ENCODE measurements at regions not wholly inside any gene's neighbourhood (a gene's known extent, or its start where the extent isn't known, plus 50 kb on each side); places are given as distances from the start of the nearest gene placed in this dataset.

DNA sequence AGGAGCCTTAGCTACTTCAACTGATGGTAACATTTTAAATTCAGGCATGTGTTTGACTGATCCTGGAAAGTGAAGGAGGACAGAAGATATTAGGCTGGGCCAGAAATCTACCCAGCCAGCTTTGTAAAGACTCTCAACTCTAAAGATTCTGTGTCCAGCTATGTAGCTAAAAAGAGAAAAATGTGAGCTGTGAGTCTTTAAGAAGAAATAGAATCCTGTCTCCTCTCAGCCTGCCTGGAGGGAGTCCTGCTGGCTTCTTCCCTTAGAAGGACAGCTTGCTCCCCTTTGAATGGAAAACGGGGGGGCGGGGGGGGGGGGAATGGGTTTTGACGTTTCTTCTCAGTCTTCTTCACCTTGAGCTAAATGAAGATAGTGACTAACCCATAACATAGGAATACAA is 54.3 kb upstream of the INTU start:
- Histone ChIP-seq H3K36me3 (no peaks in the 10 kb centered on the region), H3K4me3 (no peak overlapping the region), H3K27ac (no peak overlapping the region), H3K27me3 (no peaks in the 10 kb centered on the region), H3K4me1 (no peaks in the 10 kb centered on the region), H3K9me3 (no peaks in the 10 kb centered on the region)
- 69 to 71% methylated on average over 3 of the region's 3 CpGs for WGBS, 2 donors
- DNase-seq: no peak
- TF ChIP-seq POLR2AphosphoS5 (IDR thresholded peaks at IDR 0.05) (no peak), EP300 (IDR thresholded peaks at IDR 0.05) (no peak)
- TF ChIP-seq, protein P1, sequence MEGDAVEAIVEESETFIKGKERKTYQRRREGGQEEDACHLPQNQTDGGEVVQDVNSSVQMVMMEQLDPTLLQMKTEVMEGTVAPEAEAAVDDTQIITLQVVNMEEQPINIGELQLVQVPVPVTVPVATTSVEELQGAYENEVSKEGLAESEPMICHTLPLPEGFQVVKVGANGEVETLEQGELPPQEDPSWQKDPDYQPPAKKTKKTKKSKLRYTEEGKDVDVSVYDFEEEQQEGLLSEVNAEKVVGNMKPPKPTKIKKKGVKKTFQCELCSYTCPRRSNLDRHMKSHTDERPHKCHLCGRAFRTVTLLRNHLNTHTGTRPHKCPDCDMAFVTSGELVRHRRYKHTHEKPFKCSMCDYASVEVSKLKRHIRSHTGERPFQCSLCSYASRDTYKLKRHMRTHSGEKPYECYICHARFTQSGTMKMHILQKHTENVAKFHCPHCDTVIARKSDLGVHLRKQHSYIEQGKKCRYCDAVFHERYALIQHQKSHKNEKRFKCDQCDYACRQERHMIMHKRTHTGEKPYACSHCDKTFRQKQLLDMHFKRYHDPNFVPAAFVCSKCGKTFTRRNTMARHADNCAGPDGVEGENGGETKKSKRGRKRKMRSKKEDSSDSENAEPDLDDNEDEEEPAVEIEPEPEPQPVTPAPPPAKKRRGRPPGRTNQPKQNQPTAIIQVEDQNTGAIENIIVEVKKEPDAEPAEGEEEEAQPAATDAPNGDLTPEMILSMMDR (IDR thresholded peaks at IDR 0.05): no peak
- intact Hi-C loops (cut with DNase I): no loop called here

GRCh38 chr4:127578967-127579366 is 53.8 kb upstream of the INTU start:
- no peaks in the 10 kb centered on the region for H3K36me3 ChIP-seq
- H3K27ac ChIP-seq: no peak overlapping the region
- H3K27me3 ChIP-seq: no peaks in the 10 kb centered on the region
- H3K4me3 ChIP-seq: no peak overlapping the region
- WGBS, 2 donors: 88 to 90% methylated on average over 7 of the region's 7 CpGs
- no peak for TF ChIP-seq POLR2A (IDR thresholded peaks at IDR 0.05)
- no peak for TF ChIP-seq POLR2AphosphoS5 (IDR thresholded peaks at IDR 0.05)
- TF ChIP-seq, protein P1 (IDR thresholded peaks at IDR 0.05): no peak
- no peak for DNase-seq
- intact Hi-C loops (cut with DNase I): no loop called here
- H3K9me3 ChIP-seq: no peaks in the 10 kb centered on the region
- no peaks in the 10 kb centered on the region for H3K4me1 ChIP-seq

DNA sequence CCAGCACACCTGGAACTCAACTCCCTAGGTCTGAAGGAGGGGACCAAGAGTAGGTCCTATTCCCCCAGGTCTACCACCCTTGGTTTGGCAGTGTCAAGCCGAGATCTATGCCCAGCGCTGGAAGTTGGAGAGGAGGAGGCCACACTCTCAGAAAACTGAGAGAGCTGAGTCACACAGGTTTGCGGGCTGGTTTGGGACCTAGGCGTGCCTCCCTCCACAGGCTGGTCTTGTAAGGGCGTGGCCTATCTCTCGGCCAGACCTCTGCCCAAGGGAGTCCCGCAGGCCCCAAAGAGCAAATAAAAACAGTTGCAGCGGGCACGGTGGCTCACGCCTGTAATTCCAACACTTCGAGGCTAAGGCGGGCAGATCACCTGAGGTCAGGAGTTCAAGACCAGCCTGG is 52.9 kb upstream of the INTU start:
- Histone ChIP-seq H3K27ac (no peak overlapping the region), H3K4me1 (no peaks in the 10 kb centered on the region), H3K27me3 (no peaks in the 10 kb centered on the region), H3K4me3 (no peak overlapping the region), H3K36me3 (no peaks in the 10 kb centered on the region), H3K9me3 (no peaks in the 10 kb centered on the region)
- TF ChIP-seq EP300 (IDR thresholded peaks at IDR 0.05): no peak
- DNase-seq: no peak
- WGBS, 2 donors: 79 to 83% methylated on average over 12 of the region's 12 CpGs
- intact Hi-C loops (cut with DNase I): no loop called here

- WGBS, 2 donors: 88 to 89% methylated on average over 4 of the region's 4 CpGs
- intact Hi-C loops (cut with DNase I): no loop called here
- Histone ChIP-seq H3K27ac (no peak overlapping the region), H3K4me1 (no peaks in the 10 kb centered on the region), H3K4me3 (no peak overlapping the region), H3K9me3 (no peaks in the 10 kb centered on the region), H3K36me3 (no peaks in the 10 kb centered on the region), H3K27me3 (no peaks in the 10 kb centered on the region)
- TF ChIP-seq, protein P1 (IDR thresholded peaks at IDR 0.05): no peak
- TF ChIP-seq POLR2A (IDR thresholded peaks at IDR 0.05) (no peak), POLR2AphosphoS5 (IDR thresholded peaks at IDR 0.05) (no peak), EP300 (IDR thresholded peaks at IDR 0.05) (no peak)
- no peak for DNase-seq
These were observed 52.5 kb upstream of the INTU start for GRCh38 chr4:127580300-127580699.

GRCh38 chr4:127580891-127581290 is 51.9 kb upstream of the INTU start:
- Histone ChIP-seq H3K9me3 (no peaks in the 10 kb centered on the region), H3K27ac (no peak overlapping the region), H3K27me3 (no peaks in the 10 kb centered on the region), H3K4me3 (no peak overlapping the region), H3K36me3 (no peaks in the 10 kb centered on the region), H3K4me1 (no peaks in the 10 kb centered on the region)
- no peak for DNase-seq
- intact Hi-C loops (cut with DNase I): no loop called here
- TF ChIP-seq, protein P1 (IDR thresholded peaks at IDR 0.05): no peak
- TF ChIP-seq POLR2A (IDR thresholded peaks at IDR 0.05) (no peak), EP300 (IDR thresholded peaks at IDR 0.05) (no peak), POLR2AphosphoS5 (IDR thresholded peaks at IDR 0.05) (no peak)
- 92% methylated on average over 2 of the region's 2 CpGs for WGBS, 2 donors

Small RNA genes in the stretch of these regions (small RNA-seq; reads per million reads assigned to genes)
- 0 reads per million in 3 donors for gene RF00019
